Naive thymus-derived CD4-positive, alpha-beta T cell (primary cell): ENCODE measurements at regions not wholly inside any gene's neighbourhood (a gene's known extent, or its start where the extent isn't known, plus 50 kb on each side); places are given as distances from the start of the nearest gene placed in this dataset.

Experiments
- ATAC-seq: fragments of 150-1000 bp; cut with Tn5 transposase; 2 replicates; pipeline ENCODE4 v1.10.0; 2021; ENCODE audit warnings: mild to moderate bottlenecking, moderate library complexity
- CTCF ChIA-PET: fragments of 350-600 bp; sonication (Branson Sonifier 250); formaldehyde crosslinking; loops from one replicate; lab custom pipeline; 2021; ENCODE audit warnings: antibody characterized with exemption; lab: Charles Lee
- POLR2A ChIA-PET: fragments of 350-600 bp; sonication (Branson Sonifier 250); formaldehyde crosslinking; loops from one replicate; lab custom pipeline; 2021; ENCODE audit warnings: antibody characterized with exemption, inconsistent platforms; lab: Charles Lee
- DNase-seq, 9 donors: peaks; one replicate each; pipeline versions ENCODE4 v3.0.0 to v3.0.0-alpha.2; 2020 to 2022; ENCODE audit warnings: mixed read lengths in 1 of 9
- H3K27ac ChIP-seq: one replicate; pipeline ENCODE4 v1.7.0; 2013; ENCODE audit warnings: mild to moderate bottlenecking, low read depth, low read length, moderate library complexity
- H3K27me3 ChIP-seq, 2 donors: one replicate each; pipeline ENCODE4 v1.7.0; 2013; ENCODE audit warnings: low read length in 2 of 2, mild to moderate bottlenecking in 2 of 2, moderate library complexity in 2 of 2; ENCODE audit not compliant: control insufficient read depth in 2 of 2, insufficient read depth in 2 of 2
- H3K36me3 ChIP-seq, 3 experiments: 1 replicate in 2 of 3; 2 replicates in 1 of 3; pipeline ENCODE4 v1.7.0; 2013; ENCODE audit warnings: low read length in 3 of 3, mild to moderate bottlenecking in 3 of 3, moderate library complexity in 1 of 3; ENCODE audit not compliant: insufficient read depth in 3 of 3, control insufficient read depth in 2 of 3
- H3K4me1 ChIP-seq, 2 donors: one replicate each; pipeline ENCODE4 v1.7.0; 2013; ENCODE audit warnings: low read length in 2 of 2, mild to moderate bottlenecking in 2 of 2, moderate library complexity in 1 of 2; ENCODE audit not compliant: control insufficient read depth in 2 of 2, insufficient read depth in 2 of 2
- H3K4me3 ChIP-seq: 2 replicates; pipeline ENCODE4 v1.7.0; 2013; ENCODE audit warnings: mild to moderate bottlenecking, low read length
- H3K9me3 ChIP-seq, 3 experiments: 1 replicate in 2 of 3; 2 replicates in 1 of 3; pipeline ENCODE4 v1.7.0; 2013; ENCODE audit warnings: low read length in 3 of 3; ENCODE audit not compliant: control insufficient read depth in 2 of 3
- H3K27ac Mint-ChIP-seq, 9 donors: one replicate each; pipeline ENCODE4 v1.8.0; 2020 to 2022; ENCODE audit warnings: mixed read lengths in 9 of 9, mild to moderate bottlenecking in 8 of 9, moderate library complexity in 5 of 9, inconsistent platforms in 2 of 9
- H3K27me3 Mint-ChIP-seq, 5 donors: one replicate each; pipeline ENCODE4 v1.8.0; 2021 to 2022; ENCODE audit warnings: mixed read lengths in 5 of 5, mild to moderate bottlenecking in 1 of 5
- H3K36me3 Mint-ChIP-seq, 5 donors: one replicate each; pipeline ENCODE4 v1.8.0; 2020 to 2022; ENCODE audit warnings: mixed read lengths in 5 of 5, mild to moderate bottlenecking in 3 of 5, inconsistent platforms in 1 of 5
- H3K4me1 Mint-ChIP-seq, 7 donors: one replicate each; pipeline ENCODE4 v1.8.0; 2020 to 2022; ENCODE audit warnings: mixed read lengths in 7 of 7, mild to moderate bottlenecking in 3 of 7, inconsistent platforms in 1 of 7
- H3K4me3 Mint-ChIP-seq, 10 donors: one replicate each; pipeline ENCODE4 v1.8.0; 2020 to 2022; ENCODE audit warnings: mild to moderate bottlenecking in 10 of 10, mixed read lengths in 10 of 10, moderate library complexity in 6 of 10, inconsistent platforms in 2 of 10
- H3K9me3 Mint-ChIP-seq, 11 donors: one replicate each; pipeline ENCODE4 v1.8.0; 2020 to 2022; ENCODE audit warnings: mixed read lengths in 11 of 11, mild to moderate bottlenecking in 4 of 11, inconsistent platforms in 1 of 11, moderate library complexity in 1 of 11
- intact Hi-C, 2 donors: fragments of 100-400 bp; cut with micrococcal nuclease; formaldehyde crosslinking; loops; one replicate each; pipeline ENCODE4 v1.15.1; 2023

GRCh38 chr17:15157051-15157450 is 108.1 kb downstream of the PMP22 start:
- ChIA-PET POLR2A (no interaction called here), CTCF (no interaction called here)
- peaks cover 0 to 3% (median 0%) of the 10 kb centered on the region in 11 donors for H3K9me3 Mint-ChIP-seq
- H3K27ac ChIP-seq: no peak overlapping the region
- H3K4me1 ChIP-seq: no peaks in the 10 kb centered on the region
- DNase-seq: no peak
- H3K27me3 ChIP-seq: no peaks in the 10 kb centered on the region
- H3K4me3 ChIP-seq: no peak overlapping the region
- peaks cover 19 to 51% (median 35%) of the 10 kb centered on the region in 5 donors for H3K27me3 Mint-ChIP-seq
- ATAC-seq: no peak
- H3K27ac Mint-ChIP-seq: no peak overlapping the region
- H3K9me3 ChIP-seq: no peaks in the 10 kb centered on the region
- peaks cover 0 to 5% (median 0%) of the 10 kb centered on the region in 5 donors for H3K36me3 Mint-ChIP-seq
- intact Hi-C loops: loop anchor here in 1 of 2 donors (2.0 kb wide), 1 partner anchor 36 kb away; no protein-coding TSS in a partner anchor
- peaks cover 0 to 4% (median 0%) of the 10 kb centered on the region in 7 donors for H3K4me1 Mint-ChIP-seq
- H3K36me3 ChIP-seq: no peaks in the 10 kb centered on the region
- no peak overlapping the region for H3K4me3 Mint-ChIP-seq

DNA sequence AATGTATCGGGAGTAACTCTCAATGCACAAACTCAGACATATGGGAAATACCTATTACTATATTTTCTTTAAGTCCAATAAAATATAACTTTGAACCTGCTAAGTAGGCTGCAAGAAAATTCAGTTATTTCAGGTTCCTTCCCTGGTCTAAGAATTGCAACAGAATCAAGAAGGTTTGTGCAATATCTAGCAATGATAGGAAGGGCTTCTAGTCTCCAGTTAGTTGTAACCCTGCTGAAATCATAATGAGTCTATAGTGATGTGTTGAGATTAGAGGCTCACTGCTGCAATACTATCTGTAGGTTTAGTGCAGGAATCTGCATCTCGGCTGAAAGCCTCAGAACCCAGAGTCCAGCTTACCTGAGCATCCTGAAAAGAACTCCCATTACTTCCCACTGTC is 110.5 kb downstream of the PMP22 start:
- Histone ChIP-seq H3K36me3 (no peaks in the 10 kb centered on the region), H3K4me1 (no peaks in the 10 kb centered on the region), H3K27ac (no peak overlapping the region), H3K27me3 (no peaks in the 10 kb centered on the region), H3K4me3 (no peak overlapping the region), H3K9me3 (no peaks in the 10 kb centered on the region)
- H3K4me3 Mint-ChIP-seq: no peak overlapping the region
- peaks cover 0 to 3% (median 0%) of the 10 kb centered on the region in 11 donors for H3K9me3 Mint-ChIP-seq
- H3K27ac Mint-ChIP-seq: no peak overlapping the region
- CTCF ChIA-PET: no interaction called here
- H3K27me3 Mint-ChIP-seq: peaks cover 19 to 51% (median 32%) of the 10 kb centered on the region in 5 donors
- intact Hi-C loops: no loop called here
- ATAC-seq: no peak
- POLR2A ChIA-PET: no interaction called here
- H3K4me1 Mint-ChIP-seq: peaks cover 0 to 4% (median 0%) of the 10 kb centered on the region in 7 donors
- DNase-seq: no peak
- peaks cover 0 to 5% (median 0%) of the 10 kb centered on the region in 5 donors for H3K36me3 Mint-ChIP-seq

DNA sequence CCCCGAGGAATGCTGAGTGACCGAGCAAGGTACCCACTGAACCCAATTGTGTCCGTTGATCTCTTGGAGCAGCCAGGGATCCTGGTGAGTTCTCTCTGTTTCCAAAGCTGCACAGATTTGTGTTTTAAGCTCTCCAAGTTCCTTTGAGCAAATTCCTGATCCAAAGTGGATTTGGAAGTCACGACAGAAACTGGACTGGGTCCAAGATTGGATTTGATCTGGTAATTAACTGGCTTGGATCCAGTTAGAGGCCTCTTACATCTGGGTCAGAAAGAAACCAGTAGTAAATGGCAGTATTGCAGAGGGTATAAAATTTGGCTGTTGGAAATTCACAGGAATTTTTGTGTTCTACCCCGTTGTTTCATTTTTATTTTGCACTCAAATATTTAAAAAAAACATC is 119.5 kb downstream of the PMP22 start:
- ChIA-PET CTCF (no interaction called here), POLR2A (no interaction called here)
- H3K9me3 Mint-ChIP-seq: peaks cover 0 to 9% (median 3%) of the 10 kb centered on the region in 11 donors
- DNase-seq (no peak), ATAC-seq (no peak)
- peaks cover 0 to 16% (median 9%) of the 10 kb centered on the region in 5 donors for H3K27me3 Mint-ChIP-seq
- no peaks in the 10 kb centered on the region for H3K36me3 ChIP-seq
- no peaks in the 10 kb centered on the region for H3K4me1 ChIP-seq
- no peak overlapping the region for H3K4me3 Mint-ChIP-seq
- no peaks in the 10 kb centered on the region for H3K36me3 Mint-ChIP-seq
- peaks cover 0 to 5% (median 0%) of the 10 kb centered on the region in 7 donors for H3K4me1 Mint-ChIP-seq
- intact Hi-C loops: no loop called here
- no peak overlapping the region for H3K4me3 ChIP-seq
- H3K27me3 ChIP-seq: no peaks in the 10 kb centered on the region
- no peak overlapping the region for H3K27ac Mint-ChIP-seq
- no peak overlapping the region for H3K27ac ChIP-seq
- no peaks in the 10 kb centered on the region for H3K9me3 ChIP-seq

DNA sequence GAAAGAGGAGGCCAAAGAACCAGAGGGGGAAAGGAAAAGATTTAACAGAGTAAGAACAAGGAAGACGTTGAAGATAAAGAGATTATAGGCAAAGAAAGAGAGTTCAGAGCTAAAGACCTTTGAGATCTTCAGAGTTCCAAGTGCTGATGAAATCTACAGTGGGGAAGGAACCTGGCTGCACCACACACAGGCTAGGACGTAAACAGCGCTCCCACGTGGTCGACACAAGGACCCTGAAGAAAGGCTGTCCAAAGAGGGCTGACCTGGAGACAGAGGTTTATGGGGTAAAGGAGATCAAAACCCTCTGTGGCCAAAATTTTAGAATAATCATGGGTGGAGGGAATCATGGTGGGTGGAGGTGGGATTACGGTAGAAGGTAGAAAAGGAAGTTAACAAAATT is 121.6 kb downstream of the PMP22 start:
- Mint-ChIP-seq H3K36me3 (no peaks in the 10 kb centered on the region), H3K4me1 (peaks cover 0 to 5% (median 0%) of the 10 kb centered on the region in 7 donors), H3K9me3 (peaks cover 0 to 9% (median 3%) of the 10 kb centered on the region in 11 donors), H3K27ac (no peak overlapping the region), H3K4me3 (no peak overlapping the region), H3K27me3 (peaks cover 0 to 22% (median 11%) of the 10 kb centered on the region in 5 donors)
- no peaks in the 10 kb centered on the region for H3K27me3 ChIP-seq
- no peak overlapping the region for H3K4me3 ChIP-seq
- DNase-seq: no peak
- ChIA-PET POLR2A (no interaction called here), CTCF (no interaction called here)
- no peak overlapping the region for H3K27ac ChIP-seq
- no peaks in the 10 kb centered on the region for H3K36me3 ChIP-seq
- ATAC-seq: no peak
- H3K9me3 ChIP-seq: no peaks in the 10 kb centered on the region
- intact Hi-C loops: no loop called here
- H3K4me1 ChIP-seq: no peaks in the 10 kb centered on the region

GRCh38 chr17:15134363-15134762 is 130.8 kb downstream of the PMP22 start:
- intact Hi-C loops: no loop called here

DNA sequence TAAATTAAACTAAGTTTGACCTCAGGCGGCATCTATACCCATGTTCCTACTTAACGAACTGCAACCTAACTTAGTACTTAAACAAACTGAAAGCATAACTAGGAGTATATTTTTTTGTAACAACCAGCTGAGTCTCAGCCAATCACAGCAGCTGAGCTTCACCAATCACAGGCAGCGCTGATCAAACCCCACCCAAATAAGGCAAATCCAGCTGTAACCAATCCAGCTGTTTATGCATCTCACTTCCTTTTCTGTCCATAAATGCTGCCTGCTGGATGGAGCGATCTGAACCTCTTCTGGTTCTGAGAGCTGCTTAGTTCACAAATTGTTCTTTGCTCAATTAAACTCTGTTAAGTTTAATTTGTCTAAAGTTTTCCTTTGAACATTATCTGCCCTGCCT is 131.3 kb downstream of the PMP22 start:
- intact Hi-C loops: no loop called here
- H3K36me3 ChIP-seq: no peaks in the 10 kb centered on the region
- H3K9me3 Mint-ChIP-seq: peaks cover 0 to 7% (median 0%) of the 10 kb centered on the region in 11 donors
- DNase-seq: no peak
- H3K9me3 ChIP-seq: no peaks in the 10 kb centered on the region
- H3K4me3 ChIP-seq: no peak overlapping the region
- no peak overlapping the region for H3K27ac Mint-ChIP-seq
- POLR2A ChIA-PET: no interaction called here
- H3K27me3 ChIP-seq: no peaks in the 10 kb centered on the region
- H3K27ac ChIP-seq: no peak overlapping the region
- H3K27me3 Mint-ChIP-seq: peaks cover 0 to 28% (median 6%) of the 10 kb centered on the region in 5 donors
- no peaks in the 10 kb centered on the region for H3K4me1 ChIP-seq
- H3K4me1 Mint-ChIP-seq: no peaks in the 10 kb centered on the region
- ATAC-seq: no peak
- H3K36me3 Mint-ChIP-seq: peaks cover 0 to 3% (median 0%) of the 10 kb centered on the region in 5 donors
- CTCF ChIA-PET: no interaction called here
- H3K4me3 Mint-ChIP-seq: no peak overlapping the region

More at GRCh38 chr17:15134363-15134762, 130.8 kb downstream of the PMP22 start:
- Histone ChIP-seq H3K27me3 (no peaks in the 10 kb centered on the region), H3K27ac (no peak overlapping the region), H3K36me3 (no peaks in the 10 kb centered on the region), H3K4me3 (no peak overlapping the region), H3K9me3 (no peaks in the 10 kb centered on the region), H3K4me1 (no peaks in the 10 kb centered on the region)
- Mint-ChIP-seq H3K27me3 (peaks cover 0 to 28% (median 5%) of the 10 kb centered on the region in 5 donors), H3K36me3 (peaks cover 0 to 3% (median 0%) of the 10 kb centered on the region in 5 donors), H3K9me3 (peaks cover 0 to 7% (median 0%) of the 10 kb centered on the region in 11 donors), H3K4me1 (no peaks in the 10 kb centered on the region), H3K4me3 (no peak overlapping the region), H3K27ac (no peak overlapping the region)
- POLR2A ChIA-PET: no interaction called here
- ATAC-seq (no peak), DNase-seq (no peak)
- CTCF ChIA-PET: no interaction called here

- H3K36me3 Mint-ChIP-seq: peaks cover 0 to 3% (median 0%) of the 10 kb centered on the region in 5 donors
- H3K27ac Mint-ChIP-seq: no peak overlapping the region
- H3K27me3 Mint-ChIP-seq: peaks cover 0 to 29% (median 6%) of the 10 kb centered on the region in 5 donors
- DNase-seq (no peak), ATAC-seq (no peak)
- ChIA-PET CTCF (no interaction called here), POLR2A (no interaction called here)
- Histone ChIP-seq H3K27me3 (no peaks in the 10 kb centered on the region), H3K9me3 (no peaks in the 10 kb centered on the region), H3K4me3 (no peak overlapping the region), H3K4me1 (no peaks in the 10 kb centered on the region), H3K36me3 (no peaks in the 10 kb centered on the region), H3K27ac (no peak overlapping the region)
- intact Hi-C loops: no loop called here
- H3K4me3 Mint-ChIP-seq: no peak overlapping the region
- peaks cover 0 to 7% (median 0%) of the 10 kb centered on the region in 11 donors for H3K9me3 Mint-ChIP-seq
- no peaks in the 10 kb centered on the region for H3K4me1 Mint-ChIP-seq
Observed at GRCh38 chr17:15133143-15133542, 132.0 kb downstream of the PMP22 start.
